ENCODE measurements at regions not wholly inside any gene's neighbourhood (a gene's known extent, or its start where the extent isn't known, plus 50 kb on each side); places are given as distances from the start of the nearest gene placed in this dataset.

DNA sequence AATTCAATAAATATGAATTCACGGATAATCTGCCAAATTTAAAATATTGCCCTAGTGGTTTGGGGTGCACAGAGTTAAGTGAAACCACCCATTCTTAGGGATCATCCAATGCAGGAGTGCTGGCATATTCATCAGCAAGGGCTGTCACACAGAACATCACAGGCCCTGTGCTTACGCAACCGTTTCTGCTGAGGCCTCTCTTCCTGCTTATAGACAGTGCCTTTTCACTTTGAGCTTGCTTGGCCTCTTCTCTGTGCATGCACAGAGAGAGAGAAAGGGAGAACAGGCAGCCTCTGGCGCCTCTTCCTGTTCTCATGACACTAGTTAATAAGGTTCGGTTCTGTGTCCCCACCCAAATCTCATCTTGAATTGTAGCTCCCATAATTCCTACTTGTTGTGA lies 366.3 kb downstream of the ICE1 start:
- Histone ChIP-seq H3F3A (ENCODE audit: insufficient read depth, low read length, poor library complexity, severe bottlenecking) (no peaks in the 10 kb centered on the region), H3K27me3 (ENCODE audit: insufficient read depth, low read depth, low read length) (no peaks in the 10 kb centered on the region), H3K9me2 (ENCODE audit: insufficient read depth, low read length) (no peaks in the 10 kb centered on the region), H3K9ac (ENCODE audit: low read length) (no peak overlapping the region), H4K20me1 (ENCODE audit: insufficient read depth) (no peaks in the 10 kb centered on the region), H3K4me3 (ENCODE audit: low read length) (no peak overlapping the region), H3K27ac (ENCODE audit: low read length) (no peak overlapping the region), H3K4me2 (ENCODE audit: low read length) (no peak overlapping the region), H3K79me2 (replicated peaks; ENCODE audit: insufficient read depth, low read length) (no peaks in the 10 kb centered on the region), H3K36me3 (ENCODE audit: insufficient read depth, low read length) (no peaks in the 10 kb centered on the region), H3K9me3 (ENCODE audit: low read length) (no peaks in the 10 kb centered on the region), H2AFZ (ENCODE audit: low read depth, low read length) (no peak overlapping the region)
- TF ChIP-seq RAD21 (conservative IDR thresholded peaks at IDR 0.05): no peak
- no peak for TF ChIP-seq MXI1 (conservative IDR thresholded peaks at IDR 0.05; ENCODE audit: poor library complexity, severe bottlenecking)
- TF ChIP-seq EZH2 (IDR thresholded peaks at IDR 0.05; ENCODE audit: borderline replicate concordance, insufficient read depth, low read length, poor library complexity, severe bottlenecking): no peak
- TF ChIP-seq TAF1 (IDR thresholded peaks at IDR 0.05; ENCODE audit: low read depth): no peak
- TF ChIP-seq SMC3 (conservative IDR thresholded peaks at IDR 0.05; ENCODE audit: poor library complexity): no peak
- no peak for TF ChIP-seq REST (IDR thresholded peaks at IDR 0.05; ENCODE audit: borderline replicate concordance)
- TF ChIP-seq POLR2AphosphoS5 (IDR thresholded peaks at IDR 0.05): no peak
- TF ChIP-seq CTCF (IDR thresholded peaks at IDR 0.05; ENCODE audit: poor library complexity, severe bottlenecking): no peak
- TF ChIP-seq EP300 (conservative IDR thresholded peaks at IDR 0.05; ENCODE audit: poor library complexity, severe bottlenecking): no peak

DNA sequence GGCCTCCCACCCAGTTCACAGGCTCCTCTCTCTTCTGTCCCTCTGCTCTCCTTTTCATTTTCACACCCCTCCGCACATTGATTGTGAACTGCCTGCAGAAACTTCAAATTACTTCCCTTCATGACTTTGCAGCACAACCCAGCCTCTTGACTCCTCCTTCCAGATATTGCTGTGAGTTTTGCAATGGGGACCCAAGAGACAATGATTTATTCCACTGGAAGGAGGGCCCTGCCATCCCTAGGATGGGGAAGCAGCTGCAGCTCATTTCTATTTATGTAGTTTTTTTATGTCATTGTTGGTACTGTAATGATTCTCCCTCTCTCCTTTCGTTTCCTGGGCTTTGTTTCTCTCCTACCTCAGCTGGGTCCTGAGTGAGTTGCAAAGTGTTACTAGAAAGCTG lies 364.9 kb downstream of the ICE1 start:
- H2AFZ ChIP-seq (ENCODE audit: low read depth, low read length): no peak overlapping the region
- H3K9me3 ChIP-seq (ENCODE audit: low read length): no peaks in the 10 kb centered on the region
- no peaks in the 10 kb centered on the region for H3K27me3 ChIP-seq (ENCODE audit: insufficient read depth, low read depth, low read length)
- no peaks in the 10 kb centered on the region for H3K9me2 ChIP-seq (ENCODE audit: insufficient read depth, low read length)
- H3K4me3 ChIP-seq (ENCODE audit: low read length): no peak overlapping the region
- no peak overlapping the region for H3K9ac ChIP-seq (ENCODE audit: low read length)
- TF ChIP-seq CTCF (IDR thresholded peaks at IDR 0.05; ENCODE audit: poor library complexity, severe bottlenecking) (no peak), RAD21 (conservative IDR thresholded peaks at IDR 0.05) (no peak), MXI1 (conservative IDR thresholded peaks at IDR 0.05; ENCODE audit: poor library complexity, severe bottlenecking) (no peak), SMC3 (conservative IDR thresholded peaks at IDR 0.05; ENCODE audit: poor library complexity) (no peak), EZH2 (IDR thresholded peaks at IDR 0.05; ENCODE audit: borderline replicate concordance, insufficient read depth, low read length, poor library complexity, severe bottlenecking) (no peak), REST (IDR thresholded peaks at IDR 0.05; ENCODE audit: borderline replicate concordance) (no peak), EP300 (conservative IDR thresholded peaks at IDR 0.05; ENCODE audit: poor library complexity, severe bottlenecking) (no peak), TAF1 (IDR thresholded peaks at IDR 0.05; ENCODE audit: low read depth) (no peak), POLR2AphosphoS5 (IDR thresholded peaks at IDR 0.05) (no peak)
- H4K20me1 ChIP-seq (ENCODE audit: insufficient read depth): no peaks in the 10 kb centered on the region
- H3K79me2 ChIP-seq (replicated peaks; ENCODE audit: insufficient read depth, low read length): no peaks in the 10 kb centered on the region
- no peak overlapping the region for H3K4me2 ChIP-seq (ENCODE audit: low read length)
- H3K36me3 ChIP-seq (ENCODE audit: insufficient read depth, low read length): no peaks in the 10 kb centered on the region
- no peaks in the 10 kb centered on the region for H3F3A ChIP-seq (ENCODE audit: insufficient read depth, low read length, poor library complexity, severe bottlenecking)
- no peak overlapping the region for H3K27ac ChIP-seq (ENCODE audit: low read length)

Data from neural cell (in vitro differentiated cells).